ENCODE measurements at regions not wholly inside any gene's neighbourhood (a gene's known extent, or its start where the extent isn't known, plus 50 kb on each side); places are given as distances from the start of the nearest gene placed in this dataset.

DNA sequence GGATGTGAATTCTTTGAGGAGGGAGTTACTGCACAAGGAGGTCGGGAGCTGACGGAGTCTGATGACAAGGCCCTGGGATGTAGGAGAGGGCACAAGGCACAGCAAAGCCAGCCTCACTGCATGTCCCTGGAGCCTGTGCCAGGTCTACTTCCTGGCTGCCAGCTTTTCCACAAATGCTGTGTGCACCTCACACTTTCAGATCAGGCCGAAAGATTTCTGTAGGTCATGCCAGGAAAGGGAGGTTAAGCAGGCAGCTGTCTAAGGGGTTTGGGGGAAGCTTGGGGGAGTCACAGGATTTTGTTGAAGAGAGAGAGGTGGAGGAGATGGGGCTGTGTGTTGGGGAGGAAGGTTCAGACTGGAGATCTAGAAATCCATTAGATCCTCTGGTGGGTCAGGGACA, 792.5 kb downstream of the KCNJ18 start:
- BruUV-seq (replicated peaks), result no TSS peak
- no peaks in the 10 kb centered on the region for H3K9me3 ChIP-seq (ENCODE audit: insufficient read depth, low read depth)
- H3K9me2 ChIP-seq (ENCODE audit: insufficient read depth), result no peaks in the 10 kb centered on the region

GRCh38 chr17:22490399-22490798, 798.1 kb downstream of the KCNJ18 start:
- Histone ChIP-seq H3K27me3 (ENCODE audit: insufficient read depth, low read depth) (no peaks in the 10 kb centered on the region), H3K4me2 (no peak overlapping the region), H3K9me2 (ENCODE audit: insufficient read depth) (no peaks in the 10 kb centered on the region), H3K4me1 (replicated peaks; ENCODE audit: insufficient read depth) (no peaks in the 10 kb centered on the region), H4K20me1 (ENCODE audit: insufficient read depth) (no peaks in the 10 kb centered on the region), H3K79me2 (ENCODE audit: low read depth) (no peaks in the 10 kb centered on the region), H3F3A (ENCODE audit: insufficient read depth, low read depth) (no peaks in the 10 kb centered on the region), H3K36me3 (ENCODE audit: low read depth) (no peaks in the 10 kb centered on the region), H2AFZ (no peak overlapping the region), H3K9me3 (ENCODE audit: insufficient read depth, low read depth) (no peaks in the 10 kb centered on the region), H3K4me3 (no peak overlapping the region), H3K27ac (no peak overlapping the region)
- ChIA-PET POLR2A (ENCODE audit: unreplicated experiment) (no interaction called here), CTCF (no interaction called here)
- intact Hi-C loops (cut with micrococcal nuclease; ENCODE audit: unreplicated experiment), result no loop called here
- no peak for DNase-seq
- BruUV-seq (replicated peaks), result no TSS peak
- no peak for TF ChIP-seq EZH2 (IDR thresholded peaks at IDR 0.05; ENCODE audit: low read depth)
- TF ChIP-seq, protein P1, sequence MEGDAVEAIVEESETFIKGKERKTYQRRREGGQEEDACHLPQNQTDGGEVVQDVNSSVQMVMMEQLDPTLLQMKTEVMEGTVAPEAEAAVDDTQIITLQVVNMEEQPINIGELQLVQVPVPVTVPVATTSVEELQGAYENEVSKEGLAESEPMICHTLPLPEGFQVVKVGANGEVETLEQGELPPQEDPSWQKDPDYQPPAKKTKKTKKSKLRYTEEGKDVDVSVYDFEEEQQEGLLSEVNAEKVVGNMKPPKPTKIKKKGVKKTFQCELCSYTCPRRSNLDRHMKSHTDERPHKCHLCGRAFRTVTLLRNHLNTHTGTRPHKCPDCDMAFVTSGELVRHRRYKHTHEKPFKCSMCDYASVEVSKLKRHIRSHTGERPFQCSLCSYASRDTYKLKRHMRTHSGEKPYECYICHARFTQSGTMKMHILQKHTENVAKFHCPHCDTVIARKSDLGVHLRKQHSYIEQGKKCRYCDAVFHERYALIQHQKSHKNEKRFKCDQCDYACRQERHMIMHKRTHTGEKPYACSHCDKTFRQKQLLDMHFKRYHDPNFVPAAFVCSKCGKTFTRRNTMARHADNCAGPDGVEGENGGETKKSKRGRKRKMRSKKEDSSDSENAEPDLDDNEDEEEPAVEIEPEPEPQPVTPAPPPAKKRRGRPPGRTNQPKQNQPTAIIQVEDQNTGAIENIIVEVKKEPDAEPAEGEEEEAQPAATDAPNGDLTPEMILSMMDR (conservative IDR thresholded peaks at IDR 0.05), result no peak

More for the DNA sequence above, 792.5 kb downstream of the KCNJ18 start:
- no peaks in the 10 kb centered on the region for H3K36me3 ChIP-seq (ENCODE audit: low read depth)
- ChIA-PET POLR2A (ENCODE audit: unreplicated experiment) (no interaction called here), CTCF (no interaction called here)
- TF ChIP-seq EZH2 (IDR thresholded peaks at IDR 0.05; ENCODE audit: low read depth), result no peak
- TF ChIP-seq, protein P1 (conservative IDR thresholded peaks at IDR 0.05), result no peak
- no peak overlapping the region for H2AFZ ChIP-seq
- no peaks in the 10 kb centered on the region for H3K4me1 ChIP-seq (replicated peaks; ENCODE audit: insufficient read depth)
- H4K20me1 ChIP-seq (ENCODE audit: insufficient read depth), result no peaks in the 10 kb centered on the region
- H3K27ac ChIP-seq, result no peak overlapping the region
- H3F3A ChIP-seq (ENCODE audit: insufficient read depth, low read depth), result no peaks in the 10 kb centered on the region
- H3K27me3 ChIP-seq (ENCODE audit: insufficient read depth, low read depth), result peaks cover 14% of the 10 kb centered on the region
- DNase-seq, result no peak
- H3K79me2 ChIP-seq (ENCODE audit: low read depth), result no peaks in the 10 kb centered on the region
- H3K4me2 ChIP-seq, result no peak overlapping the region
- H3K4me3 ChIP-seq, result no peak overlapping the region
- intact Hi-C loops (cut with micrococcal nuclease; ENCODE audit: unreplicated experiment), result no loop called here

- Histone ChIP-seq H3K36me3 (ENCODE audit: low read depth) (no peaks in the 10 kb centered on the region), H3K9me2 (ENCODE audit: insufficient read depth) (no peaks in the 10 kb centered on the region), H3K4me3 (no peak overlapping the region), H3K27me3 (ENCODE audit: insufficient read depth, low read depth) (no peaks in the 10 kb centered on the region), H4K20me1 (ENCODE audit: insufficient read depth) (no peaks in the 10 kb centered on the region), H3K4me2 (no peak overlapping the region), H3K27ac (no peak overlapping the region), H3F3A (ENCODE audit: insufficient read depth, low read depth) (no peaks in the 10 kb centered on the region), H3K4me1 (replicated peaks; ENCODE audit: insufficient read depth) (no peaks in the 10 kb centered on the region), H3K79me2 (ENCODE audit: low read depth) (no peaks in the 10 kb centered on the region), H2AFZ (no peak overlapping the region), H3K9me3 (ENCODE audit: insufficient read depth, low read depth) (no peaks in the 10 kb centered on the region)
- TF ChIP-seq, protein P1 (conservative IDR thresholded peaks at IDR 0.05), result no peak
- no peak for TF ChIP-seq EZH2 (IDR thresholded peaks at IDR 0.05; ENCODE audit: low read depth)
- ChIA-PET POLR2A (ENCODE audit: unreplicated experiment) (no interaction called here), CTCF (no interaction called here)
- no TSS peak for BruUV-seq (replicated peaks)
- intact Hi-C loops (cut with micrococcal nuclease; ENCODE audit: unreplicated experiment), result no loop called here
- DNase-seq, result no peak
Measured at GRCh38 chr17:22492331-22492730, 800.0 kb downstream of the KCNJ18 start.
